ENCODE measurements at regions not wholly inside any gene's neighbourhood (a gene's known extent, or its start where the extent isn't known, plus 50 kb on each side); places are given as distances from the start of the nearest gene placed in this dataset.

DNA sequence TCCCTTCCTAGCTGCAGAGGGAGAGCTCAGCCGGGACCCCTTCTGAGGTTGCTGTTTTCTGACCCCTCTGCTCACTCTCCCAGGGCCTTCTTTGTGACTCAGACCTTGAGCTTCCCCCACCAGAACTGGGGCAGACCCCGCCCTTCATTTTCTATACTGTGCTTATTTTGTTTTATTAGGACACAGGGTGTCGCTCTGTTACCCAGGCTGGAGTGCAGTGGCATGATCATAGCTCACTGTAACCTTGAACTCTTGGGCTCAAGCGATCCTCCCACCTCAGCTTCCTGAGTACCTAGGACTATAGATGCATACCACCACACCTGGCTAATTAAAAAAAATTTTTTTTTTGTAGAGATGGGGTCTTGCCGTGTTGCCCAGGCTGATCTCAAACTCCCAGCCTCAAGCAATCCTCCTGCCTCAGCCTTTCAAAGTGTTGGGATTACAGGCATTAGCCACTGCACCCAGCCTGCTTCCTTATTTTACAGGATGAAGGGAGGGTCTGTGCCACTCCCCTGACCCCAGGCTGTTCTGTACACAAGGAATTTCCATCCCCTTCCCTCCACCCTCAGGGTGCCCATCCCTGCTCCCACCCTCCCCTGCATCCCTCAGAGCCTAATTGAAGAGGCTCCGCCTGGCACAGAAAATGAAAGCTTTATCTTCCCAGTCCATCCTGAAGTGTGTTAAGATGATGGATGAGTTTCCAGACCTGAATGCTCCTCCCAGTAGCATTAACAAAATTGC, 195.2 kb upstream of the POU3F1 start:
- H3K27me3 Mint-ChIP-seq (ENCODE audit: unreplicated experiment) = peaks cover 8% of the 10 kb centered on the region
- no peaks in the 10 kb centered on the region for H3K36me3 Mint-ChIP-seq (ENCODE audit: insufficient read depth, unreplicated experiment)
- CTCF ChIA-PET = interaction anchor here (0.5 kb wide), 1 partner anchor 602 kb away, joined by 3 read pairs; no protein-coding TSS in a partner anchor

DNA sequence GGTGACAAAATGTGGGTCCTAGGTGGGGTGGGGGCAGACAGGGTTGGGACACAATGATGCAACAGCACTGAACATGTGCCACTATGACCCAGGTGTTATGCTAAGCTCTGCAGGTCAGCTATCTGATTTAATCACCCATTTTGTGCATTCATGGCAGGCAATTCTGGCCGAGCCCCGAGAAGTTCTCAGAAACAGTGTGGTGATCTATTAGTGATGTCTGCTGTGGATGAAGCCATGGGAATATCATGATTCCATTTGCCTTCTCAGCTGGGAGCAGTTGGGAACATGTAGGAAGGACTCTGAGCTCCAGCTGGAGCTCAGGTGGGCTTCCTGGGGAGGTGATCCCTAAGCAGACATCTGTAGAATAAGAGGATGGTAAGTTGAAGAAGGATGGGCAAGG, 194.0 kb upstream of the POU3F1 start:
- H3K27me3 Mint-ChIP-seq (ENCODE audit: unreplicated experiment) = peaks cover 19% of the 10 kb centered on the region
- CTCF ChIA-PET = no interaction called here
- no peaks in the 10 kb centered on the region for H3K9me3 Mint-ChIP-seq (ENCODE audit: low read depth, unreplicated experiment)
- no TSS peak for BruUV-seq (replicated peaks)
- no peak overlapping the region for H3K27ac Mint-ChIP-seq (ENCODE audit: unreplicated experiment)
- intact Hi-C loops (cut with micrococcal nuclease; ENCODE audit: unreplicated experiment) = no loop called here
- no peaks in the 10 kb centered on the region for H3K36me3 Mint-ChIP-seq (ENCODE audit: insufficient read depth, unreplicated experiment)
- TF ChIP-seq, protein P1, sequence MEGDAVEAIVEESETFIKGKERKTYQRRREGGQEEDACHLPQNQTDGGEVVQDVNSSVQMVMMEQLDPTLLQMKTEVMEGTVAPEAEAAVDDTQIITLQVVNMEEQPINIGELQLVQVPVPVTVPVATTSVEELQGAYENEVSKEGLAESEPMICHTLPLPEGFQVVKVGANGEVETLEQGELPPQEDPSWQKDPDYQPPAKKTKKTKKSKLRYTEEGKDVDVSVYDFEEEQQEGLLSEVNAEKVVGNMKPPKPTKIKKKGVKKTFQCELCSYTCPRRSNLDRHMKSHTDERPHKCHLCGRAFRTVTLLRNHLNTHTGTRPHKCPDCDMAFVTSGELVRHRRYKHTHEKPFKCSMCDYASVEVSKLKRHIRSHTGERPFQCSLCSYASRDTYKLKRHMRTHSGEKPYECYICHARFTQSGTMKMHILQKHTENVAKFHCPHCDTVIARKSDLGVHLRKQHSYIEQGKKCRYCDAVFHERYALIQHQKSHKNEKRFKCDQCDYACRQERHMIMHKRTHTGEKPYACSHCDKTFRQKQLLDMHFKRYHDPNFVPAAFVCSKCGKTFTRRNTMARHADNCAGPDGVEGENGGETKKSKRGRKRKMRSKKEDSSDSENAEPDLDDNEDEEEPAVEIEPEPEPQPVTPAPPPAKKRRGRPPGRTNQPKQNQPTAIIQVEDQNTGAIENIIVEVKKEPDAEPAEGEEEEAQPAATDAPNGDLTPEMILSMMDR (IDR thresholded peaks at IDR 0.05; ENCODE audit: unreplicated experiment) = no peak
- DNase-seq = no peak
- H3K4me3 Mint-ChIP-seq (ENCODE audit: low read depth, unreplicated experiment) = no peak overlapping the region
- no peaks in the 10 kb centered on the region for H3K4me1 Mint-ChIP-seq (ENCODE audit: low read depth, unreplicated experiment)

More for the DNA sequence above, 195.2 kb upstream of the POU3F1 start:
- no peak overlapping the region for H3K4me3 Mint-ChIP-seq (ENCODE audit: low read depth, unreplicated experiment)
- H3K27ac Mint-ChIP-seq (ENCODE audit: unreplicated experiment) = no peak overlapping the region
- no peaks in the 10 kb centered on the region for H3K9me3 Mint-ChIP-seq (ENCODE audit: low read depth, unreplicated experiment)
- DNase-seq = no peak
- intact Hi-C loops (cut with micrococcal nuclease; ENCODE audit: unreplicated experiment) = no loop called here
- BruUV-seq (replicated peaks) = no TSS peak
- TF ChIP-seq, protein P1 (IDR thresholded peaks at IDR 0.05; ENCODE audit: unreplicated experiment) = no peak
- no peaks in the 10 kb centered on the region for H3K4me1 Mint-ChIP-seq (ENCODE audit: low read depth, unreplicated experiment)

DNA sequence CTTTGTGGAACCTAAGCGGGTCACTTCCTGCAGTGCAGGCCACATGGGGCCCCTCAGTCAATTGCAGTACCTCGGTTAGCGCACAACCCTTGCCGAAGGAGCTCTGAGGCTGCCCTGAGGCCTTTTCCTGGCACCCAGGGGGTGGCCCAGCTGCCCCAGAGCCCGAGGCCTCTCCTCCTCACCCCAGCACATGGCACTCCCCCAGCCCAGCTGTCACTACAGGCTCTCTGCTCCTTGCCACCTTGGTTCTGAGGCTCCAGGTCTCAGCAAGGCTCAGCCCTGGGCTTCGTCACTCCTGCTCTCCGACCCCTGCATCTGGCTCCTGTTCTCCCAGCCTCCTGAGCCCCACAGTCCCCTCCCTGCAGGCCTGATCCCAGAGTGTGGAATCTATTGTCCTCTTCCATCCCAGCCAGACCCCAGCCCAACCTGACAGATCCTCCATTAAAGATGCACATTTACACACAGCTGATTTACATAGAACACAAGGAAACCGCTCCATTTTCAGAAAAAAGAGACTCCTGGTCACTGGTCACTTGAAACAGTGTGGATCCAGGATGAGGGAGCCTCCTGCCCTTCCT, 192.8 kb upstream of the POU3F1 start:
- DNase-seq = no peak
- peaks cover 28% of the 10 kb centered on the region for H3K27me3 Mint-ChIP-seq (ENCODE audit: unreplicated experiment)
- TF ChIP-seq, protein P1 (IDR thresholded peaks at IDR 0.05; ENCODE audit: unreplicated experiment) = no peak
- no peaks in the 10 kb centered on the region for H3K36me3 Mint-ChIP-seq (ENCODE audit: insufficient read depth, unreplicated experiment)
- no peaks in the 10 kb centered on the region for H3K9me3 Mint-ChIP-seq (ENCODE audit: low read depth, unreplicated experiment)
- CTCF ChIA-PET = no interaction called here
- H3K4me3 Mint-ChIP-seq (ENCODE audit: low read depth, unreplicated experiment) = no peak overlapping the region
- no TSS peak for BruUV-seq (replicated peaks)
- H3K27ac Mint-ChIP-seq (ENCODE audit: unreplicated experiment) = no peak overlapping the region
- intact Hi-C loops (cut with micrococcal nuclease; ENCODE audit: unreplicated experiment) = no loop called here
- H3K4me1 Mint-ChIP-seq (ENCODE audit: low read depth, unreplicated experiment) = no peaks in the 10 kb centered on the region

DNA sequence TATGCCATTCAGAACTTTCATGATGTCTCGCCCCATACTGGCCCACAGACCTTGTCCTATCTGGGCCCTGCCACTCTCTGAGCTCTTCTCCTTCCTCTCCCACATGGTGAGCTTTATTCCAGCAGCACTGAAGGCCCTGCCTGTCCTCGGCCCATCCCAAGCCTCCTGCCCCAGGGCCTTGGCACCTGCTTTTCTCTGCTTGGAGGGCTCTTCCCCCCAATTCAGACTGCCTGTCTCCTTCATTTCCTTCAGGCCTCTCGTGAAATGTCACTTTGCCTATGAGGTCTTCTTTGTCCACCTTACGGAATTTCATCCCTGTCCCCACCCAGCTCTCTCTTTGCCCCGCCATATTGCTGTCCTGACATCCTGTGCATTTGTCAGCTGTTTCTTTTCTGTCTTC, 191.7 kb upstream of the POU3F1 start:
- CTCF ChIA-PET = no interaction called here
- TF ChIP-seq, protein P1 (IDR thresholded peaks at IDR 0.05; ENCODE audit: unreplicated experiment) = no peak
- H3K4me1 Mint-ChIP-seq (ENCODE audit: low read depth, unreplicated experiment) = no peaks in the 10 kb centered on the region
- no peak overlapping the region for H3K4me3 Mint-ChIP-seq (ENCODE audit: low read depth, unreplicated experiment)
- H3K27ac Mint-ChIP-seq (ENCODE audit: unreplicated experiment) = no peak overlapping the region
- intact Hi-C loops (cut with micrococcal nuclease; ENCODE audit: unreplicated experiment) = no loop called here
- H3K36me3 Mint-ChIP-seq (ENCODE audit: insufficient read depth, unreplicated experiment) = no peaks in the 10 kb centered on the region
- DNase-seq = no peak
- no TSS peak for BruUV-seq (replicated peaks)
- no peaks in the 10 kb centered on the region for H3K9me3 Mint-ChIP-seq (ENCODE audit: low read depth, unreplicated experiment)
- peaks cover 39% of the 10 kb centered on the region for H3K27me3 Mint-ChIP-seq (ENCODE audit: unreplicated experiment)

Measured in Calu3 (cell line).